Stimulated activated naive CD8-positive, alpha-beta T cell treated with anti-CD3 and anti-CD28 coated beads, Interleukin-15, Interleukin-2, amounts not matched to agents 100 ng/mL and 50 ng/mL, for 24 hours (primary cell): ENCODE measurements at regions not wholly inside any gene's neighbourhood (a gene's known extent, or its start where the extent isn't known, plus 50 kb on each side); places are given as distances from the start of the nearest gene placed in this dataset.

Source experiments
- H3K27ac Mint-ChIP-seq: one replicate; pipeline ENCODE4 v1.8.0; 2021; ENCODE audit warnings: mild to moderate bottlenecking, mixed read lengths
- H3K27me3 Mint-ChIP-seq: one replicate; pipeline ENCODE4 v1.8.0; 2021; ENCODE audit warnings: mixed read lengths
- H3K36me3 Mint-ChIP-seq: one replicate; pipeline ENCODE4 v1.8.0; 2021; ENCODE audit warnings: low read depth, mixed read lengths
- H3K4me1 Mint-ChIP-seq: one replicate; pipeline ENCODE4 v1.8.0; 2021; ENCODE audit warnings: low read depth, mixed read lengths
- H3K4me3 Mint-ChIP-seq: one replicate; pipeline ENCODE4 v1.8.0; 2021; ENCODE audit warnings: mild to moderate bottlenecking, mixed read lengths
- H3K9me3 Mint-ChIP-seq: one replicate; pipeline ENCODE4 v1.8.0; 2021; ENCODE audit warnings: mixed read lengths

GRCh38 chr1:30290581-30290980, 432.8 kb downstream of the MATN1 start:
- Mint-ChIP-seq H3K27me3 (peaks cover 41% of the 10 kb centered on the region), H3K27ac (no peak overlapping the region), H3K4me1 (no peaks in the 10 kb centered on the region), H3K4me3 (no peak overlapping the region), H3K36me3 (no peaks in the 10 kb centered on the region), H3K9me3 (no peaks in the 10 kb centered on the region)

DNA sequence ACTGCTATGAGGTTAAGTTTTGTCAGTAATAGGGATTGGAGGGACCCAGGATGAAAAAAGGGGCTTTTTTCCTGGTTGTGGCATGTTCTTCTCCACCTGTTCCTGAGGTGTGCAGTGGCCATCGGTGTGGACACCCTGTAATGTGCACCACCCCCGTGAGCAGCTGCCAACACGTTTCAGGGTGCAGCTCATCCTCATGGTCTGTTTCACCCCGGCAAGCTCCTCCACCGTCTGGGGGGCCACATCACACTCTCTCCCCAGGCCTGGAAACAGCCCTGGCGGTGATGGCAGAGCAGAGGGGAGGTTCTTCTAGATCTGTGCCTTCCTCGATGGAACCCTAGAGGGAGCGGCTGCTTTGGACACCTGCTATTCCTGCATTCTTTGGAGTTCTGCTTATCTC, 435.4 kb downstream of the MATN1 start:
- Mint-ChIP-seq H3K9me3 (no peaks in the 10 kb centered on the region), H3K4me1 (peaks cover 5% of the 10 kb centered on the region), H3K36me3 (no peaks in the 10 kb centered on the region), H3K27me3 (peaks cover 24% of the 10 kb centered on the region), H3K4me3 (no peak overlapping the region), H3K27ac (no peak overlapping the region)

DNA sequence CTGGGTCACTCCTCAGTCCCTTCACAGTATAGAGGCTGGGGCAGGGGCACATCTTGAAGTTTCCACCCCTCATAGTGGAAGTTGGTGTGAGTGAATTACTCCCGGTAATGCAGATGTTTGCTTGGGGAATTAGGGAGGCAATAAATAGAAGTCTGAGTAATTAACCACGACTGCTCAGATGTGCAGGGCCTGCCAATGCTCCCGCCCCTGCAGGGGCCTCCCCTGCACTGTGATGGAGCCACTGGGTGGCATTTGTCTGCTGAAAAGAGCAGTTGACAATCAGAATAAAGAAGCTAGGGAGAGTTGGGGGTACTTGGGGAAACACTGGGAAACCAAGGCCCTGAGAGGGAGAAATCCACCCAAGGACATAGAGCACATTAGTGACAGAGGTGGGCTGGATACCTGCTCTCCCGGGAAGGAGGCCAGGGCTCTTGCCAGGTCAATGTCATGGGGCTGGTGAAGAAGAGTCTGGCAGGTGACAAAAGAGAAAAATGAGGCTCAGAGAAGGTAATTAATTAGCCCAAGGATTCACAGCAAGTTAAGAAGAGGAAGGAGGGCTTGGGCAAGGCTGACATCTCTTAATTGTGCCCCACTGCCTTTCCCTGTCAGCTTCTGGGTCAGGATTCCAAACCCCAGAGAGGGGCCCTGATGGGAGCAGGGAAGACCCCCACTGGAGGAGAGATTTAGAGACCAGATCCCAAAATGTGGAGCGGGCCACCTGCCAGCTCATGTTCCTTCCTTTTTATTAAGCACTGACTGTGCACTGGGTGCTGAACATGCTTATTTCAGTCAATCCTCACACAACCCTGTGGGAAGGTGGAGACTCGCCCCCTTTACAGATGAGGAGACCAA, 436.2 kb downstream of the MATN1 start:
- peaks cover 12% of the 10 kb centered on the region for H3K4me1 Mint-ChIP-seq
- no peaks in the 10 kb centered on the region for H3K36me3 Mint-ChIP-seq
- peaks cover 22% of the 10 kb centered on the region for H3K27me3 Mint-ChIP-seq
- no peak overlapping the region for H3K27ac Mint-ChIP-seq
- no peak overlapping the region for H3K4me3 Mint-ChIP-seq
- no peaks in the 10 kb centered on the region for H3K9me3 Mint-ChIP-seq

- peaks cover 14% of the 10 kb centered on the region for H3K4me1 Mint-ChIP-seq
- H3K4me3 Mint-ChIP-seq = no peak overlapping the region
- H3K36me3 Mint-ChIP-seq = no peaks in the 10 kb centered on the region
- no peak overlapping the region for H3K27ac Mint-ChIP-seq
- peaks cover 18% of the 10 kb centered on the region for H3K27me3 Mint-ChIP-seq
- H3K9me3 Mint-ChIP-seq = no peaks in the 10 kb centered on the region
These were observed 437.0 kb downstream of the MATN1 start for GRCh38 chr1:30286241-30286987.

GRCh38 chr1:30285501-30285932, 437.9 kb downstream of the MATN1 start:
- Mint-ChIP-seq H3K27me3 (peaks cover 14% of the 10 kb centered on the region), H3K4me3 (no peak overlapping the region), H3K36me3 (no peaks in the 10 kb centered on the region), H3K9me3 (no peaks in the 10 kb centered on the region), H3K27ac (no peak overlapping the region), H3K4me1 (peaks cover 14% of the 10 kb centered on the region)

DNA sequence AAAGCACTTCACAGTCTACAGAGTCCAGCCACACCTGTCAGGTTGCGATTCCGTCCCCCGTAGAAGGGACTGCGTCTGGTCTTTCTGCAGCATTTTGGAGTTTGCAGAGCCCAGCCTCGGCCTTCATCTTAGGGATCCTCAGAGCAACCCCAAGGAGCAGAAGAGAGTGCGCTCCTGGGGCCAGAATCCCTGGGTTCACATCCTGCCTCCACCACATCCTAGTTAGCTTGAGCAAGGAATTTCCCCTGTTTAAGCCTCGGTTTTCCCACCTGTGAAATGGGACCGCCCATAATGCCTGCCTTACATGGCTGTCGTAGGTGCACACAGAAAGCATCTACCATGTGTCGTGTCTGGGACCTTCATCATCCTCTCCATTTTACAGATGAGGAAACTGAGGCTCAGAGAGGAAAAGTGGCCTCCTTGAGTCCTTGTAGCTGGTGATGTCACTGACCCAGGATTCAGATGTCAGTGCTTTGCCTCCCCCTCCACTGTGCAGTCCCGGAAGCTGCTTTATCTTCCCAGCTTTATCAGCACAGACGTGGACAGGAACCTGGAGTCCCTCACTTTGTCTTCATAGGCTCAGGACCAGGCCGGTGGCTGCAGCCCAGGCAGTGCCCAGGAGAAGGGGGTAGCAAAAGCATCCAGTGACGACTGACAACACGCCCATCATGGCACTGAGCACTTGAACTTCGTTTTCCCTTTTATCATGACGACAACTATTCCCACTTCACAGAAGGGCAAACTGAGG, 438.5 kb downstream of the MATN1 start:
- no peaks in the 10 kb centered on the region for H3K9me3 Mint-ChIP-seq
- peaks cover 14% of the 10 kb centered on the region for H3K4me1 Mint-ChIP-seq
- peaks cover 13% of the 10 kb centered on the region for H3K27me3 Mint-ChIP-seq
- H3K27ac Mint-ChIP-seq = no peak overlapping the region
- no peaks in the 10 kb centered on the region for H3K36me3 Mint-ChIP-seq
- H3K4me3 Mint-ChIP-seq = no peak overlapping the region

- Mint-ChIP-seq H3K36me3 (no peaks in the 10 kb centered on the region), H3K27ac (no peak overlapping the region), H3K4me3 (no peak overlapping the region)
These were observed 439.2 kb downstream of the MATN1 start for GRCh38 chr1:30284226-30284625.

DNA sequence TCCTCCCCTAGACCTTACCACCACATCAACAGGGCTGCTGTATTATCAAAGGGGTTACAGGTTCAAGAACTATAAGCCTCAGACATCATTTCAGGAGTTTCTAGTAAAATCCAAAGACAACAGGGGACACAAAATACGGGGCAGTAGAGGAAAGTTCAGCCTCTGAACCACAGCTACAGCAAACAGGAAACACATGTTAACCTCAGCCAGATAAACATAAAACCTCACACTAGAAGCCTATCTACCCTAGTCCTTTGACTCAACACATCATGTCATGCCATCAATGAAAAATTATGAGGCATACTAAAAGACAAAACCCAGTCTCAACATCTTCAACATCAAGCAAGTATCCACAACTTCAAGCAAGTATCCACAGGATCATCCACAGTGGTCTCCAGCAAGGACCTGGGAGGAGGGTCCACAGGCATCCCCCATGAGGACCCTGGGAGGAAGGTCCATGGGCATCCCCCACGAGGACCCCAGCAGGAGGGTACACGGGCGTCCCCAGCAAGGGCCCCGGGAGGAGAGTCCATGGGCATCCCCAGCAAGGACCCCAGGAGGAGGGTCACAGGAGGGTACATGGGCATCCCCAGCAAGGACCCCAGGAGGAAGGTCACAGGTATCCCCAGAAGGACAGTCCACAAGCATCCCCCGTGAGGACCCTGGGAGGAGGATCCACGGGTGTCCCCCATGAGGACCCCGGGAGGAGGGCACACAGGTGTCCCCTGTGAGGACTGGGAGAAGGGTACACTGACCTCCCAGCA, 440.0 kb downstream of the MATN1 start:
- Mint-ChIP-seq H3K4me3 (no peak overlapping the region), H3K4me1 (peaks cover 14% of the 10 kb centered on the region), H3K36me3 (no peaks in the 10 kb centered on the region), H3K27ac (no peak overlapping the region), H3K27me3 (peaks cover 10% of the 10 kb centered on the region), H3K9me3 (no peaks in the 10 kb centered on the region)

More at GRCh38 chr1:30284226-30284625, 439.2 kb downstream of the MATN1 start:
- H3K9me3 Mint-ChIP-seq = no peaks in the 10 kb centered on the region
- H3K4me1 Mint-ChIP-seq = peaks cover 14% of the 10 kb centered on the region
- peaks cover 13% of the 10 kb centered on the region for H3K27me3 Mint-ChIP-seq

- peaks cover 6% of the 10 kb centered on the region for H3K27me3 Mint-ChIP-seq
- no peak overlapping the region for H3K4me3 Mint-ChIP-seq
- no peak overlapping the region for H3K27ac Mint-ChIP-seq
- no peaks in the 10 kb centered on the region for H3K9me3 Mint-ChIP-seq
- no peaks in the 10 kb centered on the region for H3K36me3 Mint-ChIP-seq
- H3K4me1 Mint-ChIP-seq = peaks cover 14% of the 10 kb centered on the region
These were observed 442.8 kb downstream of the MATN1 start for GRCh38 chr1:30280572-30280971.

GRCh38 chr1:30277911-30278310, 445.5 kb downstream of the MATN1 start:
- Mint-ChIP-seq H3K27me3 (peaks cover 6% of the 10 kb centered on the region), H3K36me3 (no peaks in the 10 kb centered on the region), H3K9me3 (no peaks in the 10 kb centered on the region), H3K27ac (no peak overlapping the region), H3K4me1 (peaks cover 9% of the 10 kb centered on the region), H3K4me3 (no peak overlapping the region)

DNA sequence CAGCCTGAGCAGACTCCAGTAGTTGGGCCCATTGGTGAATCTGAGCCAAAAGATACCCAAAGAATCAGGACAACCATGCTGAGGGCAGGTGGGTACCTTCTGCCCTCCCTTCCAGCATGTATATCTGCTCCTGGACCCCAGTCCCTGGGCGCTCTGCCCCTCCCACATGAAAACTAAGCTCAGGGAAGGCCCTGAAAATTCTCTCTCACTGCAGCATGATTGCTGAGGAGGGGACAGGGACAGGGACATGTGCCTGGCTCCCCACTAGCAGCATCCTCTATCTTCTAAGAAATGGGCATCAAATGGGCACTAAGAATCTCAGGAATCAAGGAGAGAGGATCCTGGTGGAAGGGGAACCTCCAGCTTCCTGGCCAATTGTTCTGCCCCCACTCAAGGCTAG, 446.0 kb downstream of the MATN1 start:
- H3K27ac Mint-ChIP-seq = no peak overlapping the region
- H3K4me1 Mint-ChIP-seq = peaks cover 4% of the 10 kb centered on the region
- H3K27me3 Mint-ChIP-seq = peaks cover 6% of the 10 kb centered on the region
- H3K9me3 Mint-ChIP-seq = no peaks in the 10 kb centered on the region
- H3K36me3 Mint-ChIP-seq = no peaks in the 10 kb centered on the region
- H3K4me3 Mint-ChIP-seq = no peak overlapping the region

GRCh38 chr1:30275926-30276764, 447.2 kb downstream of the MATN1 start:
- no peaks in the 10 kb centered on the region for H3K4me1 Mint-ChIP-seq
- no peak overlapping the region for H3K27ac Mint-ChIP-seq
- no peak overlapping the region for H3K4me3 Mint-ChIP-seq
- no peaks in the 10 kb centered on the region for H3K9me3 Mint-ChIP-seq
- H3K27me3 Mint-ChIP-seq = peaks cover 6% of the 10 kb centered on the region
- H3K36me3 Mint-ChIP-seq = no peaks in the 10 kb centered on the region

- H3K36me3 Mint-ChIP-seq = no peaks in the 10 kb centered on the region
- no peak overlapping the region for H3K27ac Mint-ChIP-seq
- no peaks in the 10 kb centered on the region for H3K9me3 Mint-ChIP-seq
- H3K4me3 Mint-ChIP-seq = no peak overlapping the region
- H3K4me1 Mint-ChIP-seq = no peaks in the 10 kb centered on the region
- peaks cover 7% of the 10 kb centered on the region for H3K27me3 Mint-ChIP-seq
These were observed 448.3 kb downstream of the MATN1 start for GRCh38 chr1:30274976-30275621.
